ENCODE measurements at regions not wholly inside any gene's neighbourhood (a gene's known extent, or its start where the extent isn't known, plus 50 kb on each side); places are given as distances from the start of the nearest gene placed in this dataset.
A peak's percentile ranks its signal among the peaks of the same experiment; 100 is the strongest.

- DNase-seq, result no peak
These were observed 223.2 kb downstream of the PCDH7 start for GRCh38 chr4:30943356-30943755.

- no peak for DNase-seq
These were observed 225.4 kb downstream of the PCDH7 start for GRCh38 chr4:30945586-30945985.

DNA sequence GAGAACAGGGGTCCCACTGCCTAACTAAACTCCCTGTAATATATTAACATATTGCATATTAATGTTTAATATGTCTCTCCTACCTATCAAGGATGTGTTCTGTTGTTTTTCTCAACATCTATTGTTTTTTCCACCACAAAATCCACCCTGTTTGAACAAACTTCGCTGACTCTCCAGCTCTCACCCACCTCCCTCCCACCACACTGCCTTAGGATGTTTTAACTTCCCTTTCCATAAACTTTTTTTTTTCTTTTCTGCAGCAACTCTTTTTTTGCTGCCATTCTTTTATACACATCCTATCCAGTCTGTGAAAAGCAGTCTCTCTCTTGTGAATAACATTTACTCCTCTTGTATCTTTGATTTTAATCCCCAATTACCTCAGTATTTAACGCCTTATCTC, 226.1 kb downstream of the PCDH7 start:
- no peak for DNase-seq

- DNase-seq, result no peak
These were observed 228.5 kb downstream of the PCDH7 start for GRCh38 chr4:30948653-30949052.

GRCh38 chr4:30950737-30951136, 230.6 kb downstream of the PCDH7 start:
- DNase-seq, result peak; percentile 9

GRCh38 chr4:30952526-30953219, 232.5 kb downstream of the PCDH7 start:
- DNase-seq, result peak; percentile 90

- DNase-seq, result peak; percentile 17
These were observed 233.6 kb downstream of the PCDH7 start for GRCh38 chr4:30953799-30954198.

GRCh38 chr4:30956916-30957315, 236.7 kb downstream of the PCDH7 start:
- no peak for DNase-seq

GRCh38 chr4:30957706-30958105, 237.5 kb downstream of the PCDH7 start:
- no peak for DNase-seq

DNA sequence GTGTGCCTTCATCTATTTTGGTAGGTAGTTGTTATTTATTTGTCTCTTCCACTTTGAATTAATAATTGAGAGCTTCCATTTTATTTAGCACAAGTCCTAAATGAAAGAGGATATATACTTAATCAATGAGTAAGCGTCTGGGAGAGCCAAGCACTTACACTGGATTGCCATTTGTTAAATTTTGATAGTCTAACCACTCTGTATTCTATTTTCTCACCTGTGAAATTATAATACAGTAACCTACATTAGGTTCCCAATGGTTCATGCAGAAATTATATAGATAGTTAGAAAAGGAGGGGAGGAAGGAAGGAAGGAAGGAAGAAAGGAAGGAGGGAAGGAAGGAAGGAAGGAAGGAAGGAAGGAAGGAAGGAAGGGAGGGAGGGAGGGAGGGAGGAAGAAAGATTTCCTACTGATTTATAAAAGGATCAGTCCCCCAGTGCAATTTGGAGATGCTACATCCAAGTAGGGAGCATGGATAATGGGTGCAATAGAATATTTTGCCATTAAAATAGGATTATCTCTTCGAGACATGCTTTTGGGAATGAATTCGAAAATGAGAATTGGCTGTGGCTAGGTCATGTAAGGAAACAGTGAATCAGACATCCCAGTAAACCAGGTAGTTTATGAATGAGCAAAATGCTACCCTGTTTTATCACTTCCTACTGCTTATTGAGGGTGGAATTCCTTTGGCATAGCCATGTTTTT, 239.8 kb downstream of the PCDH7 start:
- DNase-seq, result no peak

- DNase-seq, result no peak
These were observed 242.8 kb downstream of the PCDH7 start for GRCh38 chr4:30962939-30963338.

GRCh38 chr4:30968926-30969325, 248.8 kb downstream of the PCDH7 start:
- no peak for DNase-seq

DNA sequence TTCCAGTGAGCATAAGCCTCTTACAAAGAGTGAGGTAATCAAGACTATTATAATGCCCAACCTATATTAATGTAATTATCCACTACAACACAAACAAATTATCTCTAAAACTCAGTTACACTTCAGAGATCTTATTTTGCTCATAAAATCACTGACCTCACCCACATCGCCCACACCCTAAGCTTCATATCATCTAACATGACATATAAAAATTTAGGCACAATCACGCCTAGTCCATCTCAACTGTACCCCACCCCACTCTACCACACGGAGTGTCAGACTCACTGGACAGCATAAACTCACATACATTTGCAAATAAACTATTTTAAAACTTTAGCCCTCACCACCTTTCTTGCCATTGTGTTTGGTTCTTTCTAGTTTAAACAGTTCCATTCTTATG, 252.4 kb downstream of the PCDH7 start:
- no peak for DNase-seq

DNA sequence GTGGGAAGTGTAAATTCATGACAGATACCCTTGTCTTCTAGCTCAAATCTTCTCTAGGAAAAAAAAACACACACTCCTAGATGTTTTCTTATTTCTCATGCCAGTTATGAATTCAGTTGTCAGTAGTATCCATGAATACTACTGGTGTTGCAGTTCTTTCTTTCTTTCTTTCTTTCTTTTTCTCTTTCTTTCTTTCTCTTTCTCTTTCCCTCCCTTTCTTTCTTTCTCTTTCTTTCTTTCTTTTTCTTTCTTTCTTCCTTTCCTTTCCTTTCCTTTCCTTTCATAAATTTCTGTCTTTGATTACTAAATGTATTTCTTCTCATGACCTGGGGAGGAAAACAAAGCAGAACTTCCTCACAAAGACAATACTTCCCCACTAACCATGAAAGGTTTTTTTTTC, 253.8 kb downstream of the PCDH7 start:
- no peak for DNase-seq

DNA sequence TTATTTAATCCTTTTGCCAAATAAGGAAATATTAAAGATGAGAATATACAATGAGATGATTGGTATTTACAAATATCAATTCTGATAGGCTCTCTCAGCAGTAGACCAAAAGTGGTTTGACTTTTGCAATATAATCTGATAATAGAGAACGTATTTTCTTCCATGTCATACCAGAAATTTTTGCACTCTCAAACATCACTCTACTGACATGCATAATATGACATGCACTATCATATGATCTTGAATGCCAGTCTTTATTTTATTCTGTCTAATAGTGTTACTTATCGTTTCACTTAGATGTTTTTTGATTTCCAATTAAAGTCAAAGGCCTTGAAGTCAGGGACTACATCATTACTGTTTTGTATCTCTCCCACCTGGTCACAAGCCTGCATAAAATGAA, 259.2 kb downstream of the PCDH7 start:
- DNase-seq, result no peak

DNA sequence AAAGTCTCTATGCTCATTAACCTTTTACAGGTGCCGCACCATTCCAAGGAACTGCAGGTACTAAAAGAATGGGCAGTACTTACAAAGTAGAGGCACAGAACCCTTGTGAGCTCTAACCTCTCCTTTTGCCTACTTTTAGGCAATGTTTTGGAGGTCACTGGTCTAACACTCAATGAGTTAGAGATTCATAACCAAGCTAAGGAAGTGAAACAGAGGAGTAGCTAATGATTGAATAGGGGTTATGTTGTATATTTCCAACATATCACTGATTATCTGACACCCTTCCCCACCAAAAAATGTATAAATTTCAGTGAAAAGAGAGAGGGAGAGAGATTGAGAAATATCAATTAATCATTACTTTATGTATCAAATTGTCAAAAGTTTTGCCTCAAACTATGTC, 269.3 kb downstream of the PCDH7 start:
- DNase-seq, result no peak

GRCh38 chr4:30996841-30997240, 276.7 kb downstream of the PCDH7 start:
- no peak for DNase-seq

GRCh38 chr4:31005037-31005436, 284.9 kb downstream of the PCDH7 start:
- DNase-seq, result no peak

GRCh38 chr4:31007858-31008257, 287.7 kb downstream of the PCDH7 start:
- DNase-seq, result no peak

- no peak for DNase-seq
These were observed 289.8 kb downstream of the PCDH7 start for GRCh38 chr4:31009926-31010325.

DNA sequence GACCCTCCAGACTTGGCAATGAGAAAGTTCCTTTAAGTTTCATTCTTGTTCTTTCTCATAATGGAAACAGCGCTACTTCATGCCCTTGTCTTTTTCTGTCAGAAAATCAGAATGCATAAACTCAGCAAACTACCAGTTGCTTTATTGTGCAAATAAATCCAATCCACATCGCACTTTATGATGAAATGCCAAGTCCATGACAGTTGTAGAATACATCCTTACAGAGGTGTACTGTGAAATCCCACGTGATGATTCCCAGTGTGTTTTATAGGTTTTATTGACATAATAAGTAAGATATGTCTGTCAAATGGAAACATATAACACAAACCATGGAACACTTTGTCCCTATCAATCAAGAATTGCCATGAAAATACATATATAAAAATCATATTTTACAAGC, 295.0 kb downstream of the PCDH7 start:
- DNase-seq, result no peak

DNA sequence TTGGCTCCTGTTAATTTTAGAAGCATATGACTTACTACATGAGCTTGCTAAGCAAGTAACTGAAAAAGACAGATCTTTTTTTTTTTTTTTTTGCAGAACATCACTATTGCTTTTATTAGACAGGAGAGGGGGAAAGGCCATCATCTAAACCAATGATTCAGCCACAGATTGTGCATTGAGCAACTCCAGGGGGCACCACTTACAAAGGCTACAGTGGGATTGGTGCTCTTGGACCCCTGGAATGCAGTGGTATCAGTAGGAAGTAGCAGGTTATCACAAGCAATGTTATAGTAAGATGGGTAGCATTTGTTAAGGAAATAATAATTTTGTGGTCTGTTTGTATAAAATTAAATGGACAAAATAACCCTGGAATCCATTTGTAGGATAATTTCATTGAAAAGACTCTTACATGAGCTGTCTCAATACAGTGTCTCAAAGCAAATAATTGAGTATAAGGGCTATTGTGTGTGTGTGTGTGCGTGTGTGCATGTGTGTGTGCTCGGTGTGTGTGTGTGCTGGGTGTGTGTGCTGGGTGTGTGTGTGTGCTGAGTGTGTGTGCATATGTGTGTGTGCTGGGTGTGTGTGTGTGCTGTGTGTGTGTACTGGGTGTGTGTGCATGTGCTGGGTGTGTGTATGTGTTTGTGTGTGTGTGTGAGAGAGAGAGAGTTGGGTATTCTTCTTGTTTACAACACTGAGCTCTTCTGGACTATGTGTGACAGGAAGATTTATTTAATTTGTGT, 296.3 kb downstream of the PCDH7 start:
- no peak for DNase-seq

GRCh38 chr4:31020363-31020762, 300.2 kb downstream of the PCDH7 start:
- DNase-seq, result no peak

- no peak for DNase-seq
These were observed 300.8 kb downstream of the PCDH7 start for GRCh38 chr4:31021008-31021407.

All from DMS53 (cell line).